ENCODE measurements at regions not wholly inside any gene's neighbourhood (a gene's known extent, or its start where the extent isn't known, plus 50 kb on each side); places are given as distances from the start of the nearest gene placed in this dataset.

- no peak overlapping the region for H3K27ac ChIP-seq (replicated peaks in 1 of 4)
- no peak for TF ChIP-seq POLR2AphosphoS5 (IDR thresholded peaks at IDR 0.05)
- TF ChIP-seq EP300 (IDR thresholded peaks at IDR 0.05): no peak
- TF ChIP-seq POLR2A (IDR thresholded peaks at IDR 0.05; ENCODE audit: low read depth): no peak
- no peak for TF ChIP-seq CTCF (IDR thresholded peaks at IDR 0.05)
These were observed 357.3 kb upstream of the XYLT1 start for GRCh38 chr16:17828012-17828411.

GRCh38 chr16:17827313-17827712 lies 356.6 kb upstream of the XYLT1 start:
- no peak for DNase-seq (ENCODE audit: extremely low spot score)
- whole genome bisulfite sequencing: 96% methylated on average over 1 of the region's 1 CpG
- no peak overlapping the region for H3K4me3 ChIP-seq
- H3K4me1 ChIP-seq: peaks cover 0 to 11% (median 5%) of the 10 kb centered on the region in 4 donors
- no peak overlapping the region for H3K27ac ChIP-seq (replicated peaks in 1 of 4)
- no peak for TF ChIP-seq CTCF (IDR thresholded peaks at IDR 0.05)
- TF ChIP-seq POLR2A (IDR thresholded peaks at IDR 0.05; ENCODE audit: low read depth): no peak
- no peak for TF ChIP-seq POLR2AphosphoS5 (IDR thresholded peaks at IDR 0.05)
- TF ChIP-seq EP300 (IDR thresholded peaks at IDR 0.05): no peak
- H3K27me3 ChIP-seq: no peaks in the 10 kb centered on the region
- no peaks in the 10 kb centered on the region for H3K9me3 ChIP-seq
- intact Hi-C loops (cut with DNase I): no loop called here
- H3K36me3 ChIP-seq: no peaks in the 10 kb centered on the region

More at GRCh38 chr16:17828012-17828411, 357.3 kb upstream of the XYLT1 start:
- intact Hi-C loops (cut with DNase I): no loop called here
- DNase-seq (ENCODE audit: extremely low spot score): no peak
- no peak overlapping the region for H3K4me3 ChIP-seq
- 0% methylated on average over 2 of the region's 2 CpGs for WGBS
- H3K27me3 ChIP-seq: no peaks in the 10 kb centered on the region
- peaks cover 0 to 11% (median 5%) of the 10 kb centered on the region in 4 donors for H3K4me1 ChIP-seq
- no peaks in the 10 kb centered on the region for H3K36me3 ChIP-seq
- no peaks in the 10 kb centered on the region for H3K9me3 ChIP-seq

DNA sequence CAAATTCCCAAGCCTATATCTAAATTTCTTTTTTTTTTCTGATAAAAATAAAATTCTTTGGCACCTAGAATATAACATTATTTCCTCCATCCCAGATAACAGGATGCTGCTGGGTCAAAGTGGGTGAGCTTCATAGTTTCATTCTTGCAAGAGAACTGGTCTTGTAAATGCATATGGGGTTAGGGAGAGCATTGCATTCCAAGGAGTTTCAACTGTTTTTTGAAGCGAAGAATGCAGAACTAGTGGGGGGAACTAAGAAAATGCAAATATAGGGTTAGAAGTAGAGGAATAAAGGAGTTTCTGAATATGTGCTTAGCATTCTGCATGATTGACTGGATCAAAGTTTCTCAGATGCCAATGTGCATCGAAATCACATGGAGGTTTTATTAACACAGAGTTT lies 347.2 kb upstream of the XYLT1 start:
- Histone ChIP-seq H3K36me3 (no peaks in the 10 kb centered on the region), H3K4me1 (no peaks in the 10 kb centered on the region), H3K27ac (replicated peaks in 1 of 4) (no peak overlapping the region), H3K4me3 (no peak overlapping the region), H3K9me3 (peaks cover 0 to 5% (median 0%) of the 10 kb centered on the region in 4 donors), H3K27me3 (no peaks in the 10 kb centered on the region)
- no peak for DNase-seq (ENCODE audit: extremely low spot score)
- intact Hi-C loops (cut with DNase I): no loop called here
- 84% methylated on average over 2 of the region's 2 CpGs for WGBS
- no peak for TF ChIP-seq EP300 (IDR thresholded peaks at IDR 0.05)
- no peak for TF ChIP-seq CTCF (IDR thresholded peaks at IDR 0.05)
- TF ChIP-seq POLR2AphosphoS5 (IDR thresholded peaks at IDR 0.05): no peak
- TF ChIP-seq POLR2A (IDR thresholded peaks at IDR 0.05; ENCODE audit: low read depth): no peak

GRCh38 chr16:17817260-17817659 lies 346.5 kb upstream of the XYLT1 start:
- intact Hi-C loops (cut with DNase I): no loop called here
- no peak for DNase-seq (ENCODE audit: extremely low spot score)
- 32% methylated on average over 1 of the region's 1 CpG for WGBS
- Histone ChIP-seq H3K36me3 (no peaks in the 10 kb centered on the region), H3K27me3 (no peaks in the 10 kb centered on the region), H3K27ac (replicated peaks in 1 of 4) (no peak overlapping the region), H3K9me3 (peaks cover 0 to 5% (median 0%) of the 10 kb centered on the region in 4 donors), H3K4me3 (no peak overlapping the region), H3K4me1 (no peaks in the 10 kb centered on the region)
- TF ChIP-seq POLR2A (IDR thresholded peaks at IDR 0.05; ENCODE audit: low read depth): no peak
- TF ChIP-seq CTCF (IDR thresholded peaks at IDR 0.05): no peak
- no peak for TF ChIP-seq POLR2AphosphoS5 (IDR thresholded peaks at IDR 0.05)
- no peak for TF ChIP-seq EP300 (IDR thresholded peaks at IDR 0.05)

DNA sequence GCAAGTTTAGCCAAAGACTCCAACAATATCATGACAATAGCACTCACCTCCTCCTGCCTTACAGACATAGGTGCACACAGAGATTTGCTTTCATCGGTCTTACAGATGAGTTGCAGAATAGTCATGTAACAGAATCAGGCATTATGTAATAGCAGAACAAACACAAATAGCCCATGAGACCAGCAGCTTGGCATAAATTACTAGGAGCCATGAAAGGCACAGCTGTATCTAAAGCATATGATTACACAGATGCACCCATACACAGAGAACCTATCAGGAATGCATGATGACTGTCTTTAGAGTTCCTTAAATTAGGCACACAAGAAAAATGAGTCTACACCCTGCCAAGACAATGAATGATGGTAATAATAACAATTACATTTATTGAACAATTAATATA lies 342.0 kb upstream of the XYLT1 start:
- no peak overlapping the region for H3K4me3 ChIP-seq
- no peak for TF ChIP-seq POLR2A (IDR thresholded peaks at IDR 0.05; ENCODE audit: low read depth)
- TF ChIP-seq POLR2AphosphoS5 (IDR thresholded peaks at IDR 0.05): no peak
- no peak for TF ChIP-seq EP300 (IDR thresholded peaks at IDR 0.05)
- no peak for TF ChIP-seq CTCF (IDR thresholded peaks at IDR 0.05)
- no peak overlapping the region for H3K27ac ChIP-seq (replicated peaks in 1 of 4)
- H3K4me1 ChIP-seq: no peaks in the 10 kb centered on the region
- intact Hi-C loops (cut with DNase I): no loop called here
- WGBS: 94% methylated on average over 1 of the region's 1 CpG
- no peaks in the 10 kb centered on the region for H3K36me3 ChIP-seq
- H3K27me3 ChIP-seq: no peaks in the 10 kb centered on the region
- no peak for DNase-seq (ENCODE audit: extremely low spot score)
- peaks cover 0 to 5% (median 0%) of the 10 kb centered on the region in 4 donors for H3K9me3 ChIP-seq
